Body of pancreas (tissue), 4 donors: ENCODE measurements at regions not wholly inside any gene's neighbourhood (a gene's known extent, or its start where the extent isn't known, plus 50 kb on each side); places are given as distances from the start of the nearest gene placed in this dataset.

Experiments used
- ATAC-seq: fragments of 150-250 bp; one replicate; pipeline ENCODE4 v1.9.1; 2016
- DNase-seq, 4 donors: peaks; one replicate each; pipeline ENCODE4 v3.0.0-alpha.2; 2019
- H3K27ac ChIP-seq, 4 donors: fragments of 200-600 bp; sonication (generic); 1 replicate in 3 of 4; 2 replicates in 1 of 4; pipeline versions ENCODE4 v1.5.1 to v1.6.1; 2016 to 2019; ENCODE audit warnings: mild to moderate bottlenecking in 1 of 4, mixed read lengths in 1 of 4, moderate library complexity in 1 of 4
- H3K27me3 ChIP-seq, 2 donors: fragments of 200-600 bp; sonication (generic); one replicate each; pipeline ENCODE4 v1.6.0; 2016; ENCODE audit warnings: mild to moderate bottlenecking in 1 of 2
- H3K36me3 ChIP-seq, 2 donors: fragments of 200-600 bp; sonication (generic); replicated peaks in 1 of 2; 2 replicates each; pipeline ENCODE4 v1.5.1; 2016; ENCODE audit warnings: low read depth in 2 of 2; ENCODE audit not compliant: insufficient read depth in 1 of 2
- H3K4me1 ChIP-seq: fragments of 200-600 bp; sonication (generic); one replicate; pipeline ENCODE4 v1.6.0; 2016
- H3K4me3 ChIP-seq, 2 donors: fragments of 200-600 bp; sonication (generic); 1 replicate in 1 of 2; 2 replicates in 1 of 2; pipeline ENCODE4 v1.5.1; 2016 to 2019
- H3K9me3 ChIP-seq, 3 donors: fragments of 200-600 bp; sonication (generic); 1 replicate in 2 of 3; 2 replicates in 1 of 3; pipeline ENCODE4 v1.5.1; 2016
- POLR2A ChIP-seq, 3 donors: fragments of 450-650 bp; IDR thresholded peaks; one replicate each; pipeline ENCODE4 v1.6.1; 2016; ENCODE audit warnings: antibody characterized with exemption in 3 of 3, mild to moderate bottlenecking in 2 of 3
- WGBS, 2 donors: methylation state at CpG; one replicate each; pipeline ENCODE4 v1.1.5; 2017; 5-methylcytosine and 5-hydroxymethylcytosine counted together
- intact Hi-C: fragments of 100-400 bp; cut with DNase I; formaldehyde crosslinking; loops from one replicate; pipeline ENCODE4 v1.15.1; 2023
- TF ChIP-seq, protein P1 (sequence below), 7 experiments: fragments of 450-650 bp in 4 of 7; fragments of 200-600 bp in 3 of 7; sonication (generic) in 3 of 7; IDR thresholded peaks; one replicate each; pipeline ENCODE4 v1.5.1; 2016 to 2019; ENCODE audit warnings: antibody characterized with exemption in 7 of 7

DNA sequence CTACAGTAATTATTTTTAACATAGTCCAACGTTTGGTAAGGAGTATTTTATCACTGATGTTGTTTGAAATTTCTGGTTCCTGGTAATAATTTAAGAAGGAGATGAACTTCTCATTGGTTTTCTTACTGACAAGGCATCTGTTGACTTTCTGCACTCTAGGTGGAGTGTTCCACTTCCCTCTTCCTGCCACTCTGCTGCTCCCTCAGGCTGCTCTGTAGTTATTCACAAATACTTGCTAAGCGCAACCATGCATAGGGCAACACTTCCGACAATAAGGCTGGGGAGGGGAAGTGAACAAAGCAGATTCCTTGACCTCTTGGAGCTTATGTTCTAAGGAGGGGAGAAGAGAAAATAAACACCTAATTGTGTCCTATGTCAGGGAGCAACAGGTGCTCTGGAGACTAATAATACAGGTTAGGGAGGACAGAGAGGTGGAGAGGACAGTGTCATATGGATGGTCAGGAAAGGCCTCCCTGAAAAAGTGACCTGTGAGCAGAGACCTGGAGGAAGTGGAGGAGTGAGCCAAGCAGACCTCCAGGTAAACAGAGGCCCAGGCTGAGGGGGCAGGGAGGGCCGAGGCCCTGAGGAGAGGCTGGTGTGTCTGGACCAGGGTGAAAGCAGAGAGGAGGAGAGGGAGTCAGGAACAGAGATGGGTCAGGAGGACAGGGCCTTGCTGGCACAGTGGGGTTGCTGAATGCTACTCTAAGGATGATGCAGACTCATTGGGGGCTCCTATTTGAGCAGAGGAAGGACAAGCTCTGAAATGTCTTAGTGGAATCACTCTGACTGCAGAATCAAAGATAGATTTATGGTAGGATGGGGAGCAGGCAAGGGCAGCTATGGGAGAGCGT lies 134.8 kb upstream of the SLC24A3 start:
- ATAC-seq (no peak), DNase-seq (no peak)
- Histone ChIP-seq H3K9me3 (no peaks in the 10 kb centered on the region), H3K27me3 (no peaks in the 10 kb centered on the region), H3K4me3 (no peak overlapping the region), H3K27ac (no peak overlapping the region), H3K4me1 (no peaks in the 10 kb centered on the region), H3K36me3 (no peaks in the 10 kb centered on the region)
- TF ChIP-seq POLR2A (IDR thresholded peaks at IDR 0.05) = no peak
- TF ChIP-seq, protein P1, sequence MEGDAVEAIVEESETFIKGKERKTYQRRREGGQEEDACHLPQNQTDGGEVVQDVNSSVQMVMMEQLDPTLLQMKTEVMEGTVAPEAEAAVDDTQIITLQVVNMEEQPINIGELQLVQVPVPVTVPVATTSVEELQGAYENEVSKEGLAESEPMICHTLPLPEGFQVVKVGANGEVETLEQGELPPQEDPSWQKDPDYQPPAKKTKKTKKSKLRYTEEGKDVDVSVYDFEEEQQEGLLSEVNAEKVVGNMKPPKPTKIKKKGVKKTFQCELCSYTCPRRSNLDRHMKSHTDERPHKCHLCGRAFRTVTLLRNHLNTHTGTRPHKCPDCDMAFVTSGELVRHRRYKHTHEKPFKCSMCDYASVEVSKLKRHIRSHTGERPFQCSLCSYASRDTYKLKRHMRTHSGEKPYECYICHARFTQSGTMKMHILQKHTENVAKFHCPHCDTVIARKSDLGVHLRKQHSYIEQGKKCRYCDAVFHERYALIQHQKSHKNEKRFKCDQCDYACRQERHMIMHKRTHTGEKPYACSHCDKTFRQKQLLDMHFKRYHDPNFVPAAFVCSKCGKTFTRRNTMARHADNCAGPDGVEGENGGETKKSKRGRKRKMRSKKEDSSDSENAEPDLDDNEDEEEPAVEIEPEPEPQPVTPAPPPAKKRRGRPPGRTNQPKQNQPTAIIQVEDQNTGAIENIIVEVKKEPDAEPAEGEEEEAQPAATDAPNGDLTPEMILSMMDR (IDR thresholded peaks at IDR 0.05) = no peak
- WGBS, 2 donors = 54 to 74% methylated on average over 5 of the region's 5 CpGs
- intact Hi-C loops = no loop called here

DNA sequence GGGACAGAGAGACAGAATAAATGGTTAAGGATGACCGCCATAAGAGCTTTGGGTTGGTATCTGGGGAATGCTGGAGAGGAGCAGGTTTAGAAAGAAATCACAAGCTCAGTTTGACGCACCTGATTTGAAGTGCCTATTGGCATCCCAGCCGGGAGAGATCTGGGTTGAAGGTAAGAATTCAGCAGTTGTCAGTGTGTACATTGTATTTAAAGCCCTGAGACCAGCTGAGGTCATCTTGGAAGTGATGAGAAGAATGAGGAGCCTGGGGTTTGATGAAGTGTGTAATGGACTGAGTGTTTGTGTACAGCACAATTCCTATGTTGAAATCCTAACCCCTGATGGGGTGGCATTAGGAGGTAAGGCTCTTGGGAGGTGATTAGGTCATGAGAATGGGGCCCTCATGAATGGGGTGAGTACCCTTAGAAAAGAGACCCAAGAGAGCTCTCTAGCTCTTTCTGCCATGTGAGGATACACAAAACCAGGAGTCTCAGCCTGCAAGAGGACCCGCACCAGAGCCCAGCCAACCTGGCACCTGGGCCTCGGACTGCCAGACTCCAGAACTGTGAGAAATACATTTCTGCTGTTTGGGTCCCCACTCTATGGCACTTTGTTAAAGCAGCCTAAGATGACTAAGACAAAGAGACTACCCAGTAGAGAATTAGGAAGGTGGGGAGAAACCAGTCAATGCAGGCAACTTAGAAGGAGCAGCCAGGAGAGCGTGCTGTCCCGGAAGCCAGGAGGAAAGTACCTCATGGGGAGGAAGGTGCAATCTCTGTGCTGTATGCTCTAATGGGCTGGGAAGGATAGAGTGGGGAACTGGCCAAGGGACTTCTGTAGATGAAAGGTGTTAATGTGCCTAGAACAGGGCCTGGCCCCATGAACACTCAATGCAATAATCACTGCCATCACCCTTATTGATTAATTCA lies 133.7 kb upstream of the SLC24A3 start:
- Histone ChIP-seq H3K4me1 (no peaks in the 10 kb centered on the region), H3K4me3 (no peak overlapping the region), H3K27ac (no peak overlapping the region), H3K9me3 (no peaks in the 10 kb centered on the region), H3K27me3 (no peaks in the 10 kb centered on the region), H3K36me3 (no peaks in the 10 kb centered on the region)
- no peak for DNase-seq
- WGBS, 2 donors = 81 to 87% methylated on average over 7 of the region's 7 CpGs
- intact Hi-C loops = no loop called here
- ATAC-seq = no peak
- TF ChIP-seq POLR2A (IDR thresholded peaks at IDR 0.05) = no peak
- TF ChIP-seq, protein P1 (IDR thresholded peaks at IDR 0.05) = no peak

DNA sequence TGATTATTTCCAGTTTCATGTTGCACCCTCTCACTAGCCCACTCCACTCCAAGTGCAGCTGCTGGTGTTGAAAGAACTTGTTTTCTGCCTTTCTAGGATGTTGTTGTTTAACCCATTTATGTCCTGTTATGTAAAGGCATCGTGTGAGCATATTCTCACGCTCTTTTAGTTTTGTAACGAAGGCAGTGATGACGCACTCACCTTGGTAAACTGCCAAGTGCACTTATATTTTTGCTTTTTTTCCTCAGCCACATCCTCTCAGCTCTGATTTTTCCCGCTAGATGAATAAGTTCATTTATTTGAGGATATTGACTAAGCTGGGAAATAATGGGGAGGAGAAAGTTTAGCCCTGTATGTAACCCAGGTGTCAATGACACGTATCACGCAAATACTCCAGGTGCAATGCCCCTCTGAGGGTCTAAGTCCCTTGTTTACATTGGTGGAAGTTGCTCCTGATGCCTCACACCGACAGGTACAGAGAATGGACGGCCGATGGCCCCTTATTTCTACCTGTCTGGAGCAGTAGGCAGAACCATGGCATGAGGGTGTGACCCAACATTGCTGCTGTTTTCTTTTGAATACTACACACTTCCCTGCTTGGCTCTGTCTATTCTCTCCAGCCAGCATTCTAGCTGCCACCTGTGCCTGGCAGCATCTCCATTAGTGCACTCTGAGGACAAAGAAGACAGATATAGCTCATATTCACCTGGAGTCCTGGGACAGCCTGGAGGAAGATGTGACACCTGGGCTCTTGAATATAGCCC lies 132.7 kb upstream of the SLC24A3 start:
- H3K36me3 ChIP-seq = no peaks in the 10 kb centered on the region
- TF ChIP-seq, protein P1 (IDR thresholded peaks at IDR 0.05) = no peak
- TF ChIP-seq POLR2A (IDR thresholded peaks at IDR 0.05) = no peak
- H3K27me3 ChIP-seq = no peaks in the 10 kb centered on the region
- no peak for DNase-seq
- no peak for ATAC-seq
- no peak overlapping the region for H3K4me3 ChIP-seq
- H3K4me1 ChIP-seq = no peaks in the 10 kb centered on the region
- H3K9me3 ChIP-seq = no peaks in the 10 kb centered on the region
- intact Hi-C loops = no loop called here
- no peak overlapping the region for H3K27ac ChIP-seq
- 44 to 50% methylated on average over 9 to 10 of the region's 10 CpGs for WGBS, 2 donors

DNA sequence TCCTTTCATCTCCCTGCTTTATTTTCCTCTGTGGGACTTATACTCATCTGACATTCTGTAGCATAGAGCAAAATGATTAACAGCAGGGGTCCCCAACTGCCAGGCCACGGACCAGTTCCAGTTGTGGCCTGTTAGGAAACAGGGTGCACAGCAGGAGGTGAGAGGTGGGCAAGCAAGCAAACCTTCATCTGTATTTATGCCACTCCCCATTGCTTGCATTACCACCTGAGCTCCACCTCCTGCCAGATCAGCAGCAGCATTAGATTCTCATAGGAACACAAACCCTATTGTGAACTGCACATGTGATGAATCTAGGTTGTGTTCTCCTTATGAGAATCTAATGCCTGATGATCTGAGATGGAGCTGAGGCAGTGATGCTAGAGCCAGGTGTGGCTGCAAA lies 130.5 kb upstream of the SLC24A3 start:
- Histone ChIP-seq H3K27me3 (no peaks in the 10 kb centered on the region), H3K36me3 (no peaks in the 10 kb centered on the region), H3K27ac (no peak overlapping the region), H3K9me3 (no peaks in the 10 kb centered on the region), H3K4me1 (no peaks in the 10 kb centered on the region), H3K4me3 (no peak overlapping the region)
- no peak for DNase-seq
- ATAC-seq = no peak
- 44 to 68% methylated on average over 1 of the region's 1 CpG for WGBS, 2 donors
- intact Hi-C loops = no loop called here
- TF ChIP-seq, protein P1 (IDR thresholded peaks at IDR 0.05) = no peak
- TF ChIP-seq POLR2A (IDR thresholded peaks at IDR 0.05) = no peak
